C1 segment of cervical spinal cord (tissue), 14 donors: ENCODE measurements at regions not wholly inside any gene's neighbourhood (a gene's known extent, or its start where the extent isn't known, plus 50 kb on each side); places are given as distances from the start of the nearest gene placed in this dataset.
"Not testable (repeated sequence)": the region's sequence is repeated elsewhere in the genome, so short reads cannot be mapped to it uniquely, and the experiment has no call there.

ENCODE experiments used
- DNase-seq, 14 donors: peaks; one replicate each; lab custom pipeline; 2025; lab: John Stamatoyannopoulos, UW

DNA sequence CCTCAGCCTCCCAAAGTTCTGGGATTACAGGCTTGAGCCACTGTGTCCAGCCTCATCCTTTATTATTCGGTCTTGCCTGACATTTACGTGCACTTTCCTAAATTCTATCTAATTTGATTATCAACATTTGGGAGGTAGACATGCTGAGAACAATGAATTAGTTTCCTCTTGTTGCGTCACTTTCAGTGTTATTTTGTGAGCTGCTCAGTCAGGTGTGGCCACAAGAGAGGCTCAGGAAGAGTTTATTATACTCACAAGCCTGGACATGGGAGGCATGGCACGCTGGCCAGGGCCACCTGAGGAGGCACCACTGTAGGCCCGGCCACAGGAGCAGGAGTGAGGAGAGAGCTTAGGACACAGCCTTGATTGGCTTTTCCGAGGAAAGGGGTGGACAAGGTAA is 59.7 kb upstream of the RBFOX2 start:
- no peak for DNase-seq

DNA sequence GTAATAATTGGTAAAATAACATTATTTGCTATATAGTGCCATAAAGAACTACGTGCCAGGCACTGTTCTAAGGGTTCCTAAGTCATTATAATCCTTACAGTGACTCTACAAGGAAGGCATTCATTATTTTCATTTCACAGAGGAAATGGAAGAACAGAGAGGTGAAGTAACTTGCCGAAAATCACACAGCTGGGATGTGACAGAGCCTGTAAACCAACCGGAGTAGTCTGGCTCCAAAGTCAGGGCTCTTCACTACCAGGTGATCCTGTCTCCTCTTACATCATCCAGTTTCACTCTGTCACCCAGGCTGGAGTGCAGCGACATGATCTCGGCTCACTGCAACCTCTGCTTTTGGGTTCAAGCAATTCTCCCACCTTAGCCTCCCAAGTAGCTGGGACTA is 59.2 kb upstream of the RBFOX2 start:
- no peak for DNase-seq

DNA sequence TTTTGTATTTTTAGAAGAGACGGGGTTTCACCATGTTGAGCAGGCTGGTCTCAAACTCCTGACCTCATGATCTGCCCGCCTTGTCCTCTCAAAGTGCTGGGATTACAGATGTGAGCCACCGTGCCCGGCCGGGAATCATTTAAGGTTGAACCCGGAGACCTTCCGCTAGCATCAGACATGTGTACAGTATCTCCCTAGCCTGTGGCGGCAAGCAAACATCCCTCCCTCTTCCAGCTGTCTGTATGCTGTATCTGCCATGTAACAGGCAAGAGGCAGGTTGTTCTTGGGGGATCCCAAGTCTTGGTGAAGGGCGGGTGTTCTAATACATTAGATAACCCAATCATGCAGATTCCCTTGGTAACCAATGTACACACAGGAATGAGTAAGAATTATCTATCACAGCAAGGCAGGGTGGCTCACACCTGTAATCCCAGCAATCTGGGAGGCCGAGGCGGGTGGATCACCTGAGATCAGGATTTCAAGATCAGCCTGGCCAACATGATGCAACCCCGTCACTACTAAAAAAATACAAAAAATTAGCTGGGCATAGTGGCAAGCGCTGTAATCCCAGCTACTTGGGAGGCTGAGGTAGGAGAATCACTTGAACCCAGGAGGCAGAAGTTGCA is 58.1 kb upstream of the RBFOX2 start:
- no peak for DNase-seq

DNA sequence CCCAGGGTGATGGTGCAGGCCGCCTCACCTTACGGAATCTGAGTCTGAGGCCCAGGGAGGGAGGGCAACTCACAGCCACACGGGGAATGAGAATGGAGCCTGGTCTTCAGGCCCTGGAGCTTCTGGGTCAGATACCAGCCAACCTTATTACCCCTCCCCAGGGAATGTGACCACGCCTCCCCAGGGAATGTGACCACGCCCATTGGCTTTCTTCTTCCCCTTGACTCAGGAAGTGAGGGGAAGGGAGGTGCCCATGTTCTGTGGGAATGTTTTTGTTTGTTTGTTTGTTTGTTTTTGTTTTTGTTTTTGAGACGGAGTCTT is 57.5 kb upstream of the RBFOX2 start:
- no peak for DNase-seq

DNA sequence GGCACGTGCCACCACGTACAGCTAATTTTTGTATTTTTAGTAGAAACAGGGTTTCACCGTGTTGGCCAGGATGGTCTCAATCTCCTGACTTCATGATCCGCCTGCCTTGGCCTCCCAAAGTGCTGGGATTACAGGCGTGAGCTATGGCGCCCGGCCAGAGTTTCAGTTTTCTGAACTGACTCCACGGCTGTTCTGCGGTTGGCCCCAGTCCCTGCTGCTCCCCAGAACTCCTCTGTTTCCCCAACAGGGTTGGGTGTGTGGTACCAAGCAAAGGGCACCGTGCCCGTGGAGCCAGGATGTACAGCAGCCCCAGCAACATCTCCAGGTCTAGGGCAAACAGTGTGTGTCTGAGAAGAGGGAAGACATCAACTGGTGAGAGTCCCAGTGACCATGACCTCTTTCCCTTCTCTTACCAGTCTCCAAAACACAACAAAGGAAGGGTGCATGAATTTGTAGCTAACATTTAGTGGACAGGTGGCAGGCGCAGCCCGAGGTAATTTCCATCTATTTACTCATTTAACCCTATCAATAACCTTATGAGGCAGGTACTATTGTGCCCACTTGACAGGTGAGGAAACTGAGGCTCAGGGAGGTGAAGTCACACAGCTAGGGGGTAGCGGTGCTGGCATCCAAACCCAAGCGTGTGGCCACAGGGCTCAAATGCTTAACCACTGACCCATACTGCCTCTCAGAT is 57.0 kb upstream of the RBFOX2 start:
- DNase-seq, result no peak

DNA sequence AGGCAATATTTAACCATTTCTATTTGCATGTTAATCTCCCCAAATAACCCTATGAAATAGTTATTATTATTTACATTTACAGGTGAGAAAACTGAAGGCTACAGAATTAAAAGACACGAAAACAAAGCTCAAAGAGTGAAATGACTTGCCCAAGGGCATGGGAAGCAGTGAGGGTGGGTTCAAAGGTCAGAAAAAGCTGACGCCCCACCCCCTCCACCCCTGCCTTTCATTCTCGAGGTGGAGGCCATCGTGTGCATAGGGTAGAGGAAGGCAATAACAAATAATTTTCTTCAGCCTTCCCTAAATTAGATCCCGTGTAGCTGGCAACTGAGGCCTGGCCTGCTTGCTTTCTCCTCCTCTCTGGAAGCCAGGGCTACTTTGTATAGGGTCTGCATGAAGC is 56.1 kb upstream of the RBFOX2 start:
- no peak for DNase-seq

DNA sequence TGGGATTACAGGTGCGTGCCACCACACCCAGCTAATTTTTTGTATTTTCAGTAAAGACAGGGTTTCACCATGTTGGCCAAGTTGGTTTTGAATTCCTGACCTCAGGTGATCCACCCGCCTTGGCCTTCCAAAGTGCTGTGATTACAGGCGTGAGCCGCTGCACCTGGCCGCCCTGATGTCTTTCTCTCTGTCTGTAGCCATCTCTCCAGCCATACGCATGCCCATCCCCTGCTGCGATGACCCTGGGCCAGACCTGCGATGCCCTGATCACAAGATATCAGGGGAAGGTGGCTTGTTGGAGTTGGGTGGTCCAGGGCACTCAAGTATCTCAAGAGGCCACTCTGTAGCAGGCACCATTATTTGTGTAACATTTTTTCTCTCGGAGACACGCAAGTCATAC is 54.4 kb upstream of the RBFOX2 start:
- no peak for DNase-seq

DNA sequence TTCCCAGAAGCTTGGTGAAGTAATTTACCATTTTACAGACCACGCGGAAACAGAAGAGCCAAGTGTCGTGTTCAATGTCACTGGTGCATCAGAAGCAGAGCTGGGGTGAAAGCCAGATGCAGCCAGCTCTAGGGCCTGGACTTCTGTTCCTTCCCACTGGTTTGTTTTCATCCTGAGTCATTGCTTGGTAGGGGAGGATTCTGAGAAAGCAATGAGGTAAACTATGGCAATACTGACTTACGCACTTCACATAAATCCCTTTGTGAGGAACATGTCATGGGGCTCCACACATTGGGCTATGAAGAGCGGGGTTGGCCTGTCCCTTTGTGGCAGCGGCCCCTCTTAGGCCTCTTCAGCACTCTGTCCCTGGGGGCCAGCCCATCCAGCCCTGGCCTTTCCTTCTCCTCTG is 52.4 kb upstream of the RBFOX2 start:
- DNase-seq, result peak in 1 of 14 donors; percentile 11

DNA sequence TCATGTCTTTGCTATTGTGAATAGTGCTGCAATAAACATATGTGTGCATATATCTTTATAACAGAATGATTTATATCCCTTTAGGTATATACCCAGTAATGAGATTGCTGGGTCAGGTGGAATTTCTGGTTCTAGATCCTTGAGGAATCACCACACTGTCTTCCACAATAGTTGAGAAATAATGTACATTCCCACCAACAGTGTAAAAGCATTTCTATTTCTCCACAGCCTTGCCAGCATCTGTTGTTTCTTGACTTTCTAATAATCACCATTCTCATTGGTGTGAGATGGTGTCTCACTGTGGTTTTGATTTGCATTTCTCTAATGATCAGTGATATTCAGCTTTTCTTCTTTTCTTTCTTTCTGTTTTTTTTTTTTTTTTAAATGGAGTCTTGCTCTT is 51.7 kb upstream of the RBFOX2 start:
- DNase-seq, result not testable (repeated sequence)

DNA sequence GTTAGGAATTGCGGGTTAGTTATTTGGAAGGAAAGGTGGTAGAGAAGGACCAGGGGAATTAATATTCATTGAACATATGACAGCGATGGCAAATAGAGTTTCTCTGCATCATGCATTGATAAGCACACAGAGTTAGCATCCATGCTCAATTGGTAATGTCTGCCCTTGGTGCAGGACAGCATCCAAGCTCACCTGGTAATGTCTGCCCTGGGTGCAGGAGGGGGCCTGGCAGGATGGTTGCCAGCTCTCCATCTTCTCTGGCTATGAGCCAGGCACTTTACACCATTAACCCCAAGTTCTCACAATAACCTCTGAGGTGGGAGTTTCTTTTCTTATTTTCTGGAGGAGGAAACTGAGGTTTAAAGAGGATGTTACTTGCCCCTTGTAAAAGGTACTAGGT is 50.4 kb upstream of the RBFOX2 start:
- DNase-seq, result no peak
